Right lobe of liver (tissue), 6 donors: ENCODE measurements at regions not wholly inside any gene's neighbourhood (a gene's known extent, or its start where the extent isn't known, plus 50 kb on each side); places are given as distances from the start of the nearest gene placed in this dataset.
"Not testable (repeated sequence)": the region's sequence is repeated elsewhere in the genome, so short reads cannot be mapped to it uniquely, and the experiment has no call there.

Source experiments
- ATAC-seq, 4 donors: fragments of 200-7000 bp; cut with Tn5 transposase; one replicate each; pipeline ENCODE4 v1.9.1; 2020; ENCODE audit warnings: mild to moderate bottlenecking in 4 of 4, moderate library complexity in 4 of 4
- DNase-seq, 3 donors: peaks; one replicate each; pipeline ENCODE4 v3.0.0-alpha.2; 2020
- H3K27ac ChIP-seq, 3 donors: fragments of 200-600 bp; one replicate each; pipeline ENCODE4 v1.8.0; 2022
- H3K27me3 ChIP-seq, 2 donors: fragments of 200-600 bp; one replicate each; pipeline ENCODE4 v1.8.0; 2022
- H3K36me3 ChIP-seq, 4 donors: fragments of 200-600 bp; sonication (generic) in 1 of 4; one replicate each; pipeline versions ENCODE4 v1.5.1 to v1.8.0; 2017 to 2022; ENCODE audit warnings: control low read depth in 1 of 4
- H3K4me1 ChIP-seq, 4 donors: fragments of 200-600 bp; sonication (generic) in 1 of 4; one replicate each; pipeline versions ENCODE4 v1.5.1 to v1.8.0; 2017 to 2022; ENCODE audit warnings: control low read depth in 1 of 4
- H3K4me3 ChIP-seq, 3 donors: fragments of 200-600 bp; one replicate each; pipeline ENCODE4 v1.8.0; 2022
- H3K9me3 ChIP-seq, 4 donors: fragments of 200-600 bp; sonication (generic) in 1 of 4; one replicate each; pipeline versions ENCODE4 v1.5.1 to v1.8.0; 2017 to 2022; ENCODE audit warnings: control low read depth in 1 of 4
- CTCF ChIP-seq, 4 donors: fragments of 200-600 bp in 3 of 4; fragments of 450-650 bp in 1 of 4; IDR thresholded peaks; one replicate each; pipeline versions ENCODE4 v1.5.1 to v1.8.0; 2016 to 2022; ENCODE audit warnings: antibody characterized with exemption in 4 of 4, mild to moderate bottlenecking in 2 of 4
- POLR2A ChIP-seq: fragments of 450-650 bp; IDR thresholded peaks from one replicate; pipeline ENCODE4 v1.6.1; 2017; ENCODE audit warnings: antibody characterized with exemption, mild to moderate bottlenecking
- WGBS: methylation state at CpG from one replicate; pipeline ENCODE4 v1.1.6; 2018; ENCODE audit warnings: low coverage, low lambda C conversion rate; ENCODE audit not compliant: insufficient coverage; ENCODE audit errors: missing lambda C conversion rate; 5-methylcytosine and 5-hydroxymethylcytosine counted together
- intact Hi-C, 2 donors: fragments of 100-400 bp; cut with DNase I; formaldehyde crosslinking; loops; one replicate each; pipeline versions ENCODE4 v1.11.2 to v1.14.1; 2022
- donor health status: DM: no; HTN: yes; CAD: no.
- donor health status: DM: no; HTN: no; CAD: no.
- donor health status: DM: no; HTN: no; CAD: no.
- donor health status: DM: no; HTN: yes; CAD: no.
- donor health status: DM: no; HTN: yes; CAD: no.

GRCh38 chr5:17058438-17058837 lies 122.3 kb upstream of the MYO10 start:
- TF ChIP-seq POLR2A (no peak), CTCF (IDR thresholded peaks at IDR 0.05) (no peak)
- 56% methylated on average over 7 of the region's 7 CpGs for WGBS
- intact Hi-C loops = no loop called here

GRCh38 chr5:17061973-17062470 lies 125.9 kb upstream of the MYO10 start:
- no peak overlapping the region for H3K4me3 ChIP-seq
- ATAC-seq (peak in 2 of 4 donors; percentile 38 to 44), DNase-seq (no peak)
- intact Hi-C loops = no loop called here
- H3K36me3 ChIP-seq = no peaks in the 10 kb centered on the region
- no peak overlapping the region for H3K27ac ChIP-seq
- TF ChIP-seq CTCF (IDR thresholded peaks at IDR 0.05) = no peak
- no peak for TF ChIP-seq POLR2A
- H3K27me3 ChIP-seq = no peaks in the 10 kb centered on the region
- no peaks in the 10 kb centered on the region for H3K4me1 ChIP-seq
- WGBS = 87% methylated on average over 3 of the region's 33 CpGs
- H3K9me3 ChIP-seq = no peaks in the 10 kb centered on the region

More at GRCh38 chr5:17058438-17058837, 122.3 kb upstream of the MYO10 start:
- H3K27me3 ChIP-seq = no peaks in the 10 kb centered on the region
- ATAC-seq (no peak), DNase-seq (no peak)
- no peaks in the 10 kb centered on the region for H3K4me1 ChIP-seq
- no peaks in the 10 kb centered on the region for H3K9me3 ChIP-seq
- no peak overlapping the region for H3K4me3 ChIP-seq
- no peaks in the 10 kb centered on the region for H3K36me3 ChIP-seq
- no peak overlapping the region for H3K27ac ChIP-seq

GRCh38 chr5:17062741-17063140 lies 126.7 kb upstream of the MYO10 start:
- H3K4me3 ChIP-seq, DNase-seq, H3K36me3 ChIP-seq, H3K27me3 ChIP-seq, ATAC-seq, H3K27ac ChIP-seq, H3K4me1 ChIP-seq, intact Hi-C loops, H3K9me3 ChIP-seq: not testable (repeated sequence)
- WGBS = 89% methylated on average over 2 of the region's 4 CpGs

- no peak overlapping the region for H3K27ac ChIP-seq
- no peak for ATAC-seq
- WGBS = 30% methylated on average over 3 of the region's 3 CpGs
- intact Hi-C loops = no loop called here
- H3K4me1 ChIP-seq = no peaks in the 10 kb centered on the region
- no peaks in the 10 kb centered on the region for H3K9me3 ChIP-seq
- no peak overlapping the region for H3K4me3 ChIP-seq
- H3K27me3 ChIP-seq = no peaks in the 10 kb centered on the region
- no peaks in the 10 kb centered on the region for H3K36me3 ChIP-seq
- TF ChIP-seq POLR2A (no peak), CTCF (IDR thresholded peaks at IDR 0.05) (no peak)
- no peak for DNase-seq
Observed at GRCh38 chr5:17064241-17064640, 128.2 kb upstream of the MYO10 start.

- no peak for TF ChIP-seq CTCF (IDR thresholded peaks at IDR 0.05)
- no peak for TF ChIP-seq POLR2A
- intact Hi-C loops = no loop called here
- H3K4me1 ChIP-seq = no peaks in the 10 kb centered on the region
- WGBS = 65% methylated on average over 3 of the region's 3 CpGs
- no peaks in the 10 kb centered on the region for H3K9me3 ChIP-seq
- DNase-seq = no peak
- ATAC-seq = no peak
- H3K36me3 ChIP-seq = no peaks in the 10 kb centered on the region
- H3K27ac ChIP-seq = no peak overlapping the region
- H3K4me3 ChIP-seq = no peak overlapping the region
- no peaks in the 10 kb centered on the region for H3K27me3 ChIP-seq
Observed at GRCh38 chr5:17065458-17065857, 129.4 kb upstream of the MYO10 start.

GRCh38 chr5:17066026-17066425 lies 129.9 kb upstream of the MYO10 start:
- H3K36me3 ChIP-seq, H3K4me3 ChIP-seq, H3K9me3 ChIP-seq, ATAC-seq, intact Hi-C loops, H3K27me3 ChIP-seq, H3K4me1 ChIP-seq, H3K27ac ChIP-seq, DNase-seq: not testable (repeated sequence)
- WGBS = 61% methylated on average over 4 of the region's 5 CpGs
